ENCODE measurements at regions not wholly inside any gene's neighbourhood (a gene's known extent, or its start where the extent isn't known, plus 50 kb on each side); places are given as distances from the start of the nearest gene placed in this dataset.

- H3K36me3 Mint-ChIP-seq (ENCODE audit: low read depth) = no peaks in the 10 kb centered on the region
- peaks cover 37% of the 10 kb centered on the region for H3K4me1 Mint-ChIP-seq
- no peak overlapping the region for H3K4me3 Mint-ChIP-seq
- H3K27me3 Mint-ChIP-seq (ENCODE audit: low read depth) = no peaks in the 10 kb centered on the region
- H3K27ac Mint-ChIP-seq = peak overlapping the region in 1 of 3 experiments; percentile 92
- no peak for TF ChIP-seq CTCF (IDR thresholded peaks at IDR 0.05; ENCODE audit: unreplicated experiment in 3 of 3)
- peaks cover 3% of the 10 kb centered on the region for H3K9me3 Mint-ChIP-seq
Measured at GRCh38 chr4:18630218-18631110, 608.9 kb upstream of the LCORL start.

- TF ChIP-seq CTCF (IDR thresholded peaks at IDR 0.05; ENCODE audit: unreplicated experiment in 3 of 3) = no peak
- Mint-ChIP-seq H3K27me3 (ENCODE audit: low read depth) (peaks cover 3% of the 10 kb centered on the region), H3K9me3 (peaks cover 3% of the 10 kb centered on the region), H3K27ac (peak overlapping the region; percentile 48 to 93 (median 52)), H3K4me1 (peaks cover 31% of the 10 kb centered on the region), H3K36me3 (ENCODE audit: low read depth) (no peaks in the 10 kb centered on the region), H3K4me3 (no peak overlapping the region)
Measured at GRCh38 chr4:18627447-18628005, 606.0 kb upstream of the LCORL start.

GRCh38 chr4:18626996-18627395, 605.4 kb upstream of the LCORL start:
- H3K36me3 Mint-ChIP-seq (ENCODE audit: low read depth) = no peaks in the 10 kb centered on the region
- H3K27ac Mint-ChIP-seq = peak overlapping the region; percentile 48 to 93 (median 52)
- peaks cover 3% of the 10 kb centered on the region for H3K27me3 Mint-ChIP-seq (ENCODE audit: low read depth)
- H3K4me1 Mint-ChIP-seq = peaks cover 26% of the 10 kb centered on the region
- no peak for TF ChIP-seq CTCF (IDR thresholded peaks at IDR 0.05; ENCODE audit: unreplicated experiment in 3 of 3)
- no peak overlapping the region for H3K4me3 Mint-ChIP-seq
- H3K9me3 Mint-ChIP-seq = peaks cover 3% of the 10 kb centered on the region

- H3K36me3 Mint-ChIP-seq (ENCODE audit: low read depth) = no peaks in the 10 kb centered on the region
- H3K27ac Mint-ChIP-seq = peak overlapping the region in 2 of 3 experiments; percentile 27 to 93
- peaks cover 20% of the 10 kb centered on the region for H3K4me1 Mint-ChIP-seq
- no peak overlapping the region for H3K4me3 Mint-ChIP-seq
- no peak for TF ChIP-seq CTCF (IDR thresholded peaks at IDR 0.05; ENCODE audit: unreplicated experiment in 3 of 3)
- H3K27me3 Mint-ChIP-seq (ENCODE audit: low read depth) = peaks cover 3% of the 10 kb centered on the region
- H3K9me3 Mint-ChIP-seq = peaks cover 3% of the 10 kb centered on the region
Measured at GRCh38 chr4:18626366-18626765, 604.8 kb upstream of the LCORL start.

GRCh38 chr4:18621186-18621585, 599.6 kb upstream of the LCORL start:
- no peaks in the 10 kb centered on the region for H3K9me3 Mint-ChIP-seq
- peaks cover 3% of the 10 kb centered on the region for H3K27me3 Mint-ChIP-seq (ENCODE audit: low read depth)
- H3K4me1 Mint-ChIP-seq = no peaks in the 10 kb centered on the region
- H3K4me3 Mint-ChIP-seq = no peak overlapping the region
- no peak for TF ChIP-seq CTCF (IDR thresholded peaks at IDR 0.05; ENCODE audit: unreplicated experiment in 3 of 3)
- no peaks in the 10 kb centered on the region for H3K36me3 Mint-ChIP-seq (ENCODE audit: low read depth)
- no peak overlapping the region for H3K27ac Mint-ChIP-seq
